ENCODE measurements at regions not wholly inside any gene's neighbourhood (a gene's known extent, or its start where the extent isn't known, plus 50 kb on each side); places are given as distances from the start of the nearest gene placed in this dataset.
"Not testable (repeated sequence)": the region's sequence is repeated elsewhere in the genome, so short reads cannot be mapped to it uniquely, and the experiment has no call there.

DNA sequence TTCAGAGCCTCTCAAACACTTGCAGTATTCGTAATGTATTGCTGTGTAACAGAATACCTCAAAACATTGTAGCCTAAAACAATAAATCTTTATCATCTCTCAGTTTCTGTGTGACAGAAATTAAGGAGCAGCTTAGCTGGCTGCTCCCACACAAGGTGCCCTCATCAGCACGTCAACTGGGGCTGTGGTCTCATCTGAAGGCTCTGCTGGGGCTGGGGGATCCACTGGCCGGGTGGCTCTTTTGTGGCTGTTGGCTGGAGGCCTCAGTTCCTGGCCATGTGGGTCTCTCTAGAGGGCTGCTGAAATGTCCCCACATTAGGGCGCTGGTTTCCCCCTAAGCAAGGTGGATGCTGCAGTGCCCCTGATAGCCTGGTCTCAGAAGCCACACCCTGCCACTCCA is 113.4 kb upstream of the CIBAR2 start:
- no peak for DNase-seq

DNA sequence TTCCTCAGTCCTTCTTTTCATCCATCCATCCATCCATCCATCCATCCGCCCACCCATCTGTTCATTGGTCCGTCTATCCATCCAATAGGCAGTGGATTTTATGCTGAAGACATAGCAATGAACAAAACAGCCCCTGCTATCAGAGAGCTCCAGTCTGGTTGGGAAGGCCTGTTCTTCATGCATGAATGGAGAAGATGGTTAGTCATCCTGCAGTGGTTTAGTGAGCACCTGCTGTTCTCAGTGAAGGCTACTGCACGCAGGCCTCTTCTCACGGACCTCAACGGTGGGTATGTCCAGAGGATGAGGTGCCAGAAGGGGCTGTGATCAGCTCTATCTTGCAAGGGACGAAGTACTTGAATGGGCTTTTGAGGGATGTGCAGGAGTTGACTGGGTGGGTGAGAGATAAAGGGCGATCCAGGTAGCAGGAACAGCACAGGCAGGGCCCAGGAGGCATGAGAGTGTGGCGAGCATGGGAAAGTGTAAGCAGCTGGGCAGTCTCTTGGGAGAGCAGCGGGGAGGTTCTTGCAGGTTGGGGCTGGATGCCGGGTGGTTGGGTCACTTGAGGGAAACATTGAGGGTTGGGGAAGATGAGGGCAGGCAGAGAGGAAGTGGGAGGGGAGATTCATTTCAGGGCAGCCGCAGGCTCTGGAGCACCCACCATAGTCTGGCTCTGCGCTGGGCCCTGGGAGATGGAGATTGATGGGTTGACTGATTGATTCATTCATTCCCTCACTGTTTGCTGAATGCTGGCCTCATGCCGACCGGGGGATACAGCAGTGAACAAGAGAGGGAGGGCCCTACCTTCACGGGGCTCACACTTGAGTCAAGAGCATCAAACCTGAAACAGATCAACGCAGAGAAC is 115.0 kb upstream of the CIBAR2 start:
- DNase-seq = no peak

DNA sequence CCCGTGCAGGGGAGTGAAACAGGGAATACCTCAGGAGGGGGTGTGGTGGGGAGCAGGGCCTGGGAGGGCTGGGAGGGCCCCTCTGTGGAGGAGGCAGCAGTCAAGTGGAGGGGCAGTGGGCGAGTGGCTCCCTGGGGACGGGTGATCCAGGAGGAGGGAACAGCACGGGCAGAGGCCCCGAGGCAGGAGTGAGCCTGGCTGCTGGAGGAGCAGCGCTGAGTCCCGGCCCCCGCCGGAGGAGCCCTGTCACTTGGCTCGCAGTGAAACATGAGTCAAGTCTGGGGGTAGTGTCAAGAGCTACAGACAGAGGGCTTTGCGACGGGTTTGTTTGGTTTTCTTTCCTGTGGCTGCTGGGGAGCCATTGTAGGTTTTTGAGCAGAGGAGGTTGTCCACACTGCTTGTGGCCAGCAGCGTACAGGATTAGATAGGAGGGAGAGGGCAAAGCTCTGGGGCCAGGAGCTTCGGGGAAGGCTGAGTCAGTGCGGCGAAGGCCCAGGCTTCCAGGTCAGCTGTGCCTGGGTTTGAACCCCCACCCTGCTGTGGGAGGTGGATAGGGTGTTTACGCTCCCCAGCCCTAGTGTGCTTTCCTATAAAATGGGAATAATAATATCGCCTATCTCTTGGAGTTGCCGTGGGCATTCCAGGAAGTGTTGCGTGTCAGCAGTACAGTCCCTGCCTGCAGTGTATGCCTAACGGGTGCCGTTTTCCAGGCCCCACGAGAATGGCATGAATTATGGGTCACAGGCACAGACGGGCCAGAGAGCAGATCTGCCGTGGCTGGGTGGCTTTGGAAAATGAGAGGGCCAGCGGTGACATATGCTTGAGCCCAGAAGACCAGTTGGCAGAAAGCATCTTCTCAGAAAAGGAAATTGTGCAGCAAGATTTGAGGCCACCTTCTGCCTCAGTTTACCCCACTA is 115.9 kb upstream of the CIBAR2 start:
- peak; percentile 43 for DNase-seq

- no peak for DNase-seq
These were observed 116.7 kb upstream of the CIBAR2 start for GRCh38 chr16:85228970-85229430.

DNA sequence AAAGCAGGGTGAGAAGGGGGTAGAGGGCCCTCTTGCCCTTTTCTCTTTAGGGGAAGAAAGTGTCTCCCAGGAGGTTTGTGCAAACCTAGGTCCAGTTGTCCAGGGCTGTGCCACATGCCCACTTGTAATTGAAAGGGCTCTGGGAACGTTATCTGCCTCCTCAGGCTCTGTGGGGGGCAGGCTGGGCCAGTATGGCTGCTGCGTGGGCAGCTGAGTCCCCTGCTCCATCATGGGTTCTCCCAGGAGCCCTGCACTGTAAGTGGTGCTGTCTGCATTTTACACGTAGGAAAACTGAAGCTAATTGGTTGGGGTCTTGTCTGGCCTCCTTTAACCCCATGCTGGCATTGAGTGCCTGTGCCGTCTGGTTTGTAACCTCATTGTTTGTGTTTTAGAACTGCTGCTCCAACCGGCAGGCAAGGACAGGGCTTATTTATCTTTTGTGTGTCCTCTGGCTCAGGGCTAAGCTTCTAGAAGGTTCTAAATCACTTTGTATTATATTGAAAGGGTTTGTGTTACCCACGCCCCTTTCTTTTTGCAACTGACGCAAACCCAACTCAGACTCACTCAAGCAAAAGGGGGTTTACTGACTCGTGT is 117.7 kb upstream of the CIBAR2 start:
- DNase-seq = peak; percentile 56

GRCh38 chr16:85230764-85231383 is 118.6 kb upstream of the CIBAR2 start:
- not testable (repeated sequence) for DNase-seq

- DNase-seq = peak; percentile 65
These were observed 119.7 kb upstream of the CIBAR2 start for GRCh38 chr16:85231959-85232358.

- DNase-seq = no peak
These were observed 120.3 kb upstream of the CIBAR2 start for GRCh38 chr16:85232369-85233142.

DNA sequence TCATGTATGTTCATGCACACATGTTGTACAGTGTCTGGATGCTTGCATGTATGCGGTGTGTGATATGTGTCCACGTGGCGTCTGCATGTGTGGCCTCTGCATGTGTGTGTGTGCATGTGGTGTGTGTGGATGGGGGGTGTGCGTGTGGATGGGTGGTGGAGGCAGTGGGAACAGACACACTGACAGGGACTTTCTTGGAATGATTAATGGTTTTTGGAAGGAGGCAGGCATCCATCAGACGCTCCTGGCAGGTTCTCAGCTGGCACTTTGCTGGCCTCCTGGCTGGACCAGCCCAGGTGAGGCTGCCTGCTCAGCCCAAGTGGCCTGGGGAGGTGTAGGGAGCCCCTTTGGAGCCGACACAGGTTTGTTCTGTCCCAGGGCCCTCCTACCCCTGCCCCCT is 121.2 kb upstream of the CIBAR2 start:
- no peak for DNase-seq

DNA sequence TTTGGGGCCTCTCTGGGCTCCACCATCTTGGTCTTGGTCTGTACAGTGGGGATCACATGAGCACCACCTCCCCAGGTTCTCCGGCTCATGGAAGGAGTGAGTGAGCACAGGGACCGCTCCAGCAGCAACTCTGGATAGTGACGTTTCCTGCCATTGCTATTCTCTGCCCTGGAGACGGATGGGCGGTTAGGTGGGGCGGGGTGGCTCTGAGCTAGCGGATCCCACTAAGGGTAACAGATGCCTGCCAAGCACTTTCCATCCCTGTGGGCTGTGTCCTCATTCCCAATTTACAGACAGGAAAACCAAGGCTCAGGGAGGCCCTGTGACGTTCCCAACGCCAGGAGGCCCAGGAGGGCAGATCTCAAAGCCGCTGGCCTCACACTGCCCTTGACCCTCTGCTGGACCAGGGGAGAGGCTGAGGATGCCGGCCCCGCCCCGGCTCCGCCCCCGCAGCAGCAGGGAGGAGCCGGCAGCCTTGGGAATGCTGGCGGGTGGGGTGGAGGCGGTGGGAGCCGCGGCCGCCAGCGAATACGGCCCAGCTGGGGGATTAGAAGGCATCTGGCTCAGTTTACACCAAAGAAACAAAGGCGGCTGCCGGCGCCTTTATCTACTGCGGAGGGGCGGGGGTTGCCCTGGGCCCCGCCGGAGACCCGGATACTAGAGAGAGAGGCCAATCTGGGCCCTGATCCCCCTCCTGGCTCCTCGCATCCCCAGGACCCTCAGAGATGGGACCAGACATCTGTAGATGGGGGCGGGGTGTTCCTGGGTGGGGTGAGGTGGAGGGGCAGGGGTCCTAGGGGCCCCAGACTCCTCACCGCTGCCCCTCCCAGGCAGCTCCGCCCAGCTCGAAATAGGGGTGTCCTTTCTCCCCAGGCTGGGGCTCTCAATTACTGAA is 122.3 kb upstream of the CIBAR2 start:
- no peak for DNase-seq

GRCh38 chr16:85235991-85236817 is 123.9 kb upstream of the CIBAR2 start:
- DNase-seq = no peak

GRCh38 chr16:85236818-85237150 is 124.5 kb upstream of the CIBAR2 start:
- no peak for DNase-seq

- DNase-seq = no peak
These were observed 125.5 kb upstream of the CIBAR2 start for GRCh38 chr16:85237817-85238216.

GRCh38 chr16:85238233-85238647 is 126.0 kb upstream of the CIBAR2 start:
- peak; percentile 84 for DNase-seq

DNA sequence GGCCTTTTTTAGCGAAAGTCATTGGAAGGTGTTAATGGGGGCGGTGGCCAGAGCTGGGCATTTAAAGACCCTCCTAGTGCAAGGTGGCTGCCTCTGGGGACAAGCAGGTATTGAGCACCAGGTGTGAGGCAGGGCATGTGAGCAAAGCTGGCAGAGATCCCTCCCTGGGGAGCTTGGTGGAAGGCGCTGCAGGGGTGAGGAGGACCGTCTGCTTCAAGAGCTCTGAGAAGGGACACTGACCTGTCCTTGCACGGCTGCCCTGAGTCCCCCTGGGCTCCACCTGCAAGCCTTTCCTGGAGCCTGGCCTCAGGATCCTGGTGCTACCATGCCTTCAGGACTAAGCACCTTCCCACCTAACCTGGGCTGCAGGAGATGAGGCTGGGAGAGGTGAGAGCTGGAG is 127.0 kb upstream of the CIBAR2 start:
- no peak for DNase-seq

GRCh38 chr16:85239871-85240270 is 127.6 kb upstream of the CIBAR2 start:
- no peak for DNase-seq

GRCh38 chr16:85240982-85241924 is 129.0 kb upstream of the CIBAR2 start:
- DNase-seq = no peak

DNA sequence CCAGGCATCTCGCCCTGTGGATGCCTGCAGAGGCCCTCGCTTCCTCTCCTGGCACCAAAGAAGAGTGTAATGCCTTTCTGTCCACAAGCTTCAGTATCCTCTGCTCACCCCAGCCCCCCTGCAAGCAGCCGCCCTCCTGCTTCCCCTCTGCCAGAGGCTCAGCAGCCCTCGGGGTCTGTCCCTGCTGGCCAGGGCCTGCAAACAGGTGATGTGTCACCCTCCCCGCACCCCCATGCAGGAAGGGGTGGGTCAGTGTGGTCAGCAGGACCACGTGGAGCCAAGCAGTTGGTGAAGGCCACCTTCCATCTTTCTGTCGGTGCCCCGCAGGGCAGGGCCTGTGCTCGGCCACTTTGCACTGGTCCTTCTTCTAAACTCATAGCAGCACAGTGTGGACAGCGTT is 129.9 kb upstream of the CIBAR2 start:
- no peak for DNase-seq

DNA sequence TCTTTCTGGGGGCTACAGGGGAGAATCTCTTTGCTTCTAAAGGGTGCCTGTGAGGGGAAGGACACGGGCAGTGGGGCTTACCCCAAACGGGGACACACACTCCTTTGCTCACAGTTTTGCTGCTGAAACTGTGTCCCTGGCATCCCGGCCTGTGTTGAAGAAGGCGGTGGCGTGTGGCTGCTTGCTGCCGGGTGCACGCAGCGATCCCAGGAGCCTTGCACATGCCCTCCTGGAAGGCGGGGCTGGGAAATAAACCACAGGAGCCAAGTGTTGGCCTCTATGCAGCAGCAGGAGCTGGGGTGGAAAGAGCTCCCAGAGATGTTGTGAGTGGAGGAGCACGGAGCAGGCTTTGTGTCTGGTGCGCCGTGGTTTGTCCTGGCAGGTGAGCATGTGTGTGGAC is 131.0 kb upstream of the CIBAR2 start:
- no peak for DNase-seq

Data from NCI-H1092 (cell line).